Activated CD8-positive, alpha-beta T cell treated with anti-CD3 and anti-CD28 coated beads for 36 hours (primary cell): ENCODE measurements at regions not wholly inside any gene's neighbourhood (a gene's known extent, or its start where the extent isn't known, plus 50 kb on each side); places are given as distances from the start of the nearest gene placed in this dataset.
"Not testable (repeated sequence)": the region's sequence is repeated elsewhere in the genome, so short reads cannot be mapped to it uniquely, and the experiment has no call there.

Source experiments
- ATAC-seq: fragments of 200-7000 bp; cut with Tn5 transposase; one replicate; pipeline ENCODE4 v1.10.0; 2021; ENCODE audit warnings: mild to moderate bottlenecking, moderate library complexity
- CTCF ChIA-PET: fragments of 350-600 bp; sonication (Branson Sonifier 250); formaldehyde crosslinking; loops from one replicate; lab custom pipeline; 2021; ENCODE audit warnings: antibody characterized with exemption; lab: Charles Lee
- POLR2A ChIA-PET: fragments of 350-600 bp; sonication (Branson Sonifier 250); formaldehyde crosslinking; loops from one replicate; lab custom pipeline; 2021; ENCODE audit warnings: antibody characterized with exemption; lab: Charles Lee
- DNase-seq: peaks from one replicate; pipeline ENCODE4 v3.0.0-alpha.2; 2020
- H3K27ac Mint-ChIP-seq: one replicate; pipeline ENCODE4 v1.8.0; 2021; ENCODE audit warnings: mild to moderate bottlenecking, mixed read lengths
- H3K27me3 Mint-ChIP-seq: one replicate; pipeline ENCODE4 v1.8.0; 2021; ENCODE audit warnings: mixed read lengths
- H3K36me3 Mint-ChIP-seq: one replicate; pipeline ENCODE4 v1.8.0; 2021; ENCODE audit warnings: low read depth, mixed read lengths
- H3K4me1 Mint-ChIP-seq: one replicate; pipeline ENCODE4 v1.8.0; 2021; ENCODE audit warnings: low read depth, mixed read lengths
- H3K4me3 Mint-ChIP-seq: one replicate; pipeline ENCODE4 v1.8.0; 2021; ENCODE audit warnings: mild to moderate bottlenecking, moderate library complexity, mixed read lengths
- H3K9me3 Mint-ChIP-seq: one replicate; pipeline ENCODE4 v1.8.0; 2021; ENCODE audit warnings: mixed read lengths
- intact Hi-C: fragments of 100-400 bp; cut with micrococcal nuclease; formaldehyde crosslinking; loops from one replicate; pipeline ENCODE4 v1.10.0; 2022
- TF ChIP-seq, protein P1 (sequence below): fragments of 200-600 bp; IDR thresholded peaks from one replicate; pipeline ENCODE4 v1.8.0; 2022; ENCODE audit warnings: antibody characterized with exemption, mild to moderate bottlenecking

DNA sequence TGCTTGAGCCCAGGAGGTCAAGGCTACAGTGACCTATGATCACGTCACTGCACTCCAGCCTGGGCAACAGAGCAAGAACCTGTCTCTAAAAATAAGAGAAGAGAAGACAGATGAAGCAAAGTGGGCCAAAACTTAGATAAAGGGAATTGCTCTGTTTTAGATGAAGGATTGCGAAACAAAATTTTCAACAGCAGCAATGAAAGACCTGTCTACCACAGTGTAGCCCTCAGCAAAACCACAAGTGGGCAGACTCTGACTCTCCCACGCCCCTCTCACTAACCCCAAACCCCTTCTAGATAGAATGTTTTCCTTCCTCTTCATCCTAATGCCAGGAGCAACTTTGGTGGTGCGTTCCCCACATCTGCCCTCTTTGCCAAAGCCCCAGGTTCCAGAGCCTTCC lies 105.6 kb upstream of the ALDH3B2 start:
- peaks cover 10% of the 10 kb centered on the region for H3K27me3 Mint-ChIP-seq
- H3K4me1 Mint-ChIP-seq = no peaks in the 10 kb centered on the region
- intact Hi-C loops = no loop called here
- no peaks in the 10 kb centered on the region for H3K9me3 Mint-ChIP-seq
- H3K36me3 Mint-ChIP-seq = no peaks in the 10 kb centered on the region
- POLR2A ChIA-PET = no interaction called here
- CTCF ChIA-PET = no interaction called here
- TF ChIP-seq, protein P1, sequence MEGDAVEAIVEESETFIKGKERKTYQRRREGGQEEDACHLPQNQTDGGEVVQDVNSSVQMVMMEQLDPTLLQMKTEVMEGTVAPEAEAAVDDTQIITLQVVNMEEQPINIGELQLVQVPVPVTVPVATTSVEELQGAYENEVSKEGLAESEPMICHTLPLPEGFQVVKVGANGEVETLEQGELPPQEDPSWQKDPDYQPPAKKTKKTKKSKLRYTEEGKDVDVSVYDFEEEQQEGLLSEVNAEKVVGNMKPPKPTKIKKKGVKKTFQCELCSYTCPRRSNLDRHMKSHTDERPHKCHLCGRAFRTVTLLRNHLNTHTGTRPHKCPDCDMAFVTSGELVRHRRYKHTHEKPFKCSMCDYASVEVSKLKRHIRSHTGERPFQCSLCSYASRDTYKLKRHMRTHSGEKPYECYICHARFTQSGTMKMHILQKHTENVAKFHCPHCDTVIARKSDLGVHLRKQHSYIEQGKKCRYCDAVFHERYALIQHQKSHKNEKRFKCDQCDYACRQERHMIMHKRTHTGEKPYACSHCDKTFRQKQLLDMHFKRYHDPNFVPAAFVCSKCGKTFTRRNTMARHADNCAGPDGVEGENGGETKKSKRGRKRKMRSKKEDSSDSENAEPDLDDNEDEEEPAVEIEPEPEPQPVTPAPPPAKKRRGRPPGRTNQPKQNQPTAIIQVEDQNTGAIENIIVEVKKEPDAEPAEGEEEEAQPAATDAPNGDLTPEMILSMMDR = no peak
- H3K4me3 Mint-ChIP-seq = no peak overlapping the region
- no peak for ATAC-seq
- no peak for DNase-seq
- H3K27ac Mint-ChIP-seq = no peak overlapping the region

DNA sequence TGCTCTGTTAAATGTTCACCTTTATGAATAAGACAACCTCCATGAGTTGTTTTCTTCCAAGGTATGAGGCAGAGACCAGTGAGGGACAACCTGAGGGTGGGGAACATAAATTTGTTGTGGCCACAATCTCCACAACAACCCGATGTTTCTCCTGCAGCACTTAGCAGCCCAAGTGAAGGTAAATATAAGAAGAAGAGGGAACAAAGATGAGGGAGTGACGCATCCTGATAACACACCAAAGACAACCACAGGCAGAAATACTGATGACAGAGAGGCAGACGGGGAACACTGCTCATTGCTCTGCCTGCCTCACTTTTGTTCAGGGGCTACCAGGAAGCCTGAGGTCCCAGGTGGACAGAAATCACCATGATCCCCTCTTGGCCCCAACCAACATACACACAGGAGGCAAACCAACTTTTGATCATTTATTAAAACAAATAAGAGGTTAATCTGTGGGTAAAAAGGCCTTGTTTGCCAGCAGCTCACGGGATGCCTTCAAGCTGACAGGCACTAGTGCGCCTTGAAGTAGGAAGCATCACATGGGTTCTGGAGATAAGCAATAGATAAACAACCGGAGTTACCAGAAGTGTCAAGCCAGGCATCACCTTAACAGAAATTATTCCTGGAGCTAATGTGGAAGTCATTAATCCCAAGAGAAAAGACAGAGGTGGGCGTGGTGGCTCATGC lies 104.9 kb upstream of the ALDH3B2 start:
- peaks cover 14% of the 10 kb centered on the region for H3K27me3 Mint-ChIP-seq
- CTCF ChIA-PET, H3K4me1 Mint-ChIP-seq, H3K9me3 Mint-ChIP-seq, POLR2A ChIA-PET, ATAC-seq, H3K4me3 Mint-ChIP-seq, H3K36me3 Mint-ChIP-seq, H3K27ac Mint-ChIP-seq, intact Hi-C loops, DNase-seq: not testable (repeated sequence)

DNA sequence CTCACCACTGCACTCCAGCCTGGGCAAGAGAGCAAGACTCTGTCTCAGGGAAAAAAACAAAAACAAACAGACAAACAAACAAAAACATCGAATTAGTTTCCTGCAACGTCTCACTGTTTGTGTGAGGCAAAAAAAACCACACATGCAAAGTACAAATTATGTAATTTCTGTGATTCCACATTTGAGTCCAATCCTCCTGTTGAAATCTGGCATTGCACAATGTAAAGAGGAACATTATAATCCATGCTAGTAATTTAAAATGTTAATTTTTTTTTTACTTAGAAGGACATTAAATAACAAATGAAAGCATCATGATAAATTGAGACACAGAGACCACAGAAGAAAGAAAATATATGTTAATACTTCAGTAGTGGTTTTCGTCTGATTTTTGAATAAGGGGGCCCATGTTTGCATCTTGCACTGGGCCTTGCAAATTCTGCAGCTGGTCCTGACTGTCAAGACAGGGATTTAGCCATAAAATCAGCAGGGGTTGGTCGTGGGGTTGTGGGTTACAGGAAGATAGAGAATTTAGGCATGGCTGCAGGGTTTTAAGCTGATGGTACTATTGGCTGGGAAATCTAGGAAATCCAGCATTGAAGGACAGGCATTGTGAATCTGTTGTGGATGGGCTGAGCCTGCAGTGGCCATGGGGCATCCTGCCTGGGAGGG lies 102.6 kb upstream of the ALDH3B2 start:
- ATAC-seq (no peak), DNase-seq (no peak)
- no peak overlapping the region for H3K27ac Mint-ChIP-seq
- no peaks in the 10 kb centered on the region for H3K36me3 Mint-ChIP-seq
- H3K27me3 Mint-ChIP-seq = peaks cover 20% of the 10 kb centered on the region
- no peaks in the 10 kb centered on the region for H3K4me1 Mint-ChIP-seq
- ChIA-PET CTCF (no interaction called here), POLR2A (no interaction called here)
- intact Hi-C loops = no loop called here
- H3K9me3 Mint-ChIP-seq = no peaks in the 10 kb centered on the region
- TF ChIP-seq, protein P1 = no peak
- no peak overlapping the region for H3K4me3 Mint-ChIP-seq

DNA sequence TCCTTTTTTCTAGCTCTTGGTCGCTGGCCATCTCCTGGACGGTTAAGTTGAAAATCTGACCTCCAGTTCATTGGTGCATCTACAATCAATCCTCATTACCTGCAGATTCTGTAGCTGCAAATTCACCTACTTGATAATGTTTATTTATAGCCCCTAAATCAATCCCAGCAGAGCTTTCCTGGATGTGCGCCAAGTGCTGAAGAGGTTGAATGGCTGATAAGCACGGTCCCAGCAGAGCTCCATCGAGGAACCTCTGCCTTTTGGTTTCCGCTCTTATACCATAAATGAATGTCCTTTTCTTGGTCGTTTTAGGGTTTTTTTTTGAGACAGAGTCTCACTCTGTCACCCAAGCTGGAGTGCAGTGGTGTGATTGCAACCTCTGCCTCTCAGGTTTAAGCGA lies 99.8 kb upstream of the ALDH3B2 start:
- H3K4me3 Mint-ChIP-seq, CTCF ChIA-PET, DNase-seq, POLR2A ChIA-PET, H3K4me1 Mint-ChIP-seq, H3K9me3 Mint-ChIP-seq, ATAC-seq, intact Hi-C loops, H3K36me3 Mint-ChIP-seq, H3K27ac Mint-ChIP-seq: not testable (repeated sequence)
- peaks cover 19% of the 10 kb centered on the region for H3K27me3 Mint-ChIP-seq

DNA sequence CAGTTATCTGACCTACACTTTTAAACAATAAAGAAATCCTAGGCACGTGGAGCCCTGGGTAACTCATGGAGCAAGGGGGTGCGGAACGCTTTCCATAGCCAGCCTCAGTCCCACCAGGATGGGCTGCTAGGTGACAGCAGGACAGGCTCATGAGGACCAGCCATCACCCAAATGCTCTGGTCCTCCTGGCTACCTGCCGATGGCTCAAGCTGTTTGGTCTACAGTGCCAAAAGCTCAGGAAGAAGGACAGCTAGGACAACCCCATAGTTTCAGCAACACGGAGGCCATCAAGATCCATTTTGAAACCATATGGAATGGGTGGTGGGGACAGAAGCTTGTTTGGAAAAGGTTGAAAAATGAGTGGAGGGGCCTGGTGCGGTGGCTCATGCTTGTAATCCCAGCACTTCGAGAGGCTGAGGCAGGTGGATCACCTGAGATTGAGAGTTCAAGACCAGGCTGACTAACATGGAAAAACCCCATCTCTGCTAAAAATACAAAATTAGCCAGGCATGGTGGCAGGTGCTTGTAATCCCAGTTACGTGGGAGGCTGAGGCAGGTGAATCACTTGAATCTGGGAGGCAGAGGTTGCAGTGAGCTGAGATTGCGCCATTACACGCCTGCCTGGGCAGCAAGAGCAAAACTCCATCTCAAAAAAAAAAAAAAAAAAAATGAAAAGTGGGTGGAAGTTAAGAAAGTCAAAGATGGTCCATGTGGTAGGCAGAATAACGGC lies 93.7 kb upstream of the ALDH3B2 start:
- POLR2A ChIA-PET, DNase-seq, CTCF ChIA-PET, intact Hi-C loops, H3K27me3 Mint-ChIP-seq, H3K36me3 Mint-ChIP-seq, H3K4me3 Mint-ChIP-seq, H3K9me3 Mint-ChIP-seq, ATAC-seq, H3K27ac Mint-ChIP-seq, H3K4me1 Mint-ChIP-seq: not testable (repeated sequence)

DNA sequence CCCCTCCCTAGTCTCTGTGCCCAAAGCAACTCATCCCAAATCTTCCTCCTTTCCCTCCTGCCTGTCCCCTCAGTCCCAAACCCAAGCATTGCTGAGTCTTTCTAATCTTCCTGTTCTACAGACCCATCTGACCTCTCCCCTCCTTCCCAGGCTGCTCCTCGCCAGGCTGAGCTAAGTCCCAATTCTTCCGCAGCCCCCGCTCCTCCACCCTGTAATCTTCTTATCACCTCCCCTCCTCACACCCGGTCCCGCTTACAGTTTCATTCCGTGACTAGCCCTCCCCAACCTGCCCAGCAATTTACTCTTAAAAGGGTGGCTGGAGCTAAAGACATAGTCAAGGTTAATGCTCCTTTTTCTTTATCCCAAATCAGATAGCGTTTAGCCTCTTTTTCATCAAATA lies 86.8 kb upstream of the ALDH3B2 start:
- H3K27ac Mint-ChIP-seq, POLR2A ChIA-PET: not testable (repeated sequence)

DNA sequence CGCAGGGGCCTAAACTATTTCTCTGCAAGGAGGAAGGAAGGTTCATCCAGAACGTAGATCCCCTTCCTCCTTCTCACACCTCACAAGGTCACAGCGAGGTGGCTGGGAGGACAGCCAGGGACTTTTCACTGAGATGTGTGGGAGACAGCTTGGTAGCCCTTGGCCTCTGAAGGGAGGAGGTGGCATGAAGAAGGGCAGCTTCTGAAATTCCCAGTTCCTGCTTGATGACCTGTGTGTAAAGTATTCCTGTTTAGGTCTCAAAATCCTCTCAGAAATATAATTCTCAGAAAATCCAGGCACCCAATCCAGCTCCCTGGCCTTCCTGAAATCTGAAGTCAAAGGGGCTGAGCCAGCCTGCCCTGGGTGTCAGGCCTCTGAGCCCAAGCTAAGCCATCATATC lies 84.9 kb upstream of the ALDH3B2 start:
- CTCF ChIA-PET, H3K9me3 Mint-ChIP-seq, ATAC-seq, H3K27me3 Mint-ChIP-seq, H3K36me3 Mint-ChIP-seq, POLR2A ChIA-PET, H3K4me1 Mint-ChIP-seq, intact Hi-C loops, DNase-seq, H3K27ac Mint-ChIP-seq, H3K4me3 Mint-ChIP-seq: not testable (repeated sequence)

More for the DNA sequence above, 86.8 kb upstream of the ALDH3B2 start:
- DNase-seq, intact Hi-C loops, H3K27me3 Mint-ChIP-seq, H3K9me3 Mint-ChIP-seq, H3K36me3 Mint-ChIP-seq, ATAC-seq, H3K4me3 Mint-ChIP-seq, H3K4me1 Mint-ChIP-seq, CTCF ChIA-PET: not testable (repeated sequence)

DNA sequence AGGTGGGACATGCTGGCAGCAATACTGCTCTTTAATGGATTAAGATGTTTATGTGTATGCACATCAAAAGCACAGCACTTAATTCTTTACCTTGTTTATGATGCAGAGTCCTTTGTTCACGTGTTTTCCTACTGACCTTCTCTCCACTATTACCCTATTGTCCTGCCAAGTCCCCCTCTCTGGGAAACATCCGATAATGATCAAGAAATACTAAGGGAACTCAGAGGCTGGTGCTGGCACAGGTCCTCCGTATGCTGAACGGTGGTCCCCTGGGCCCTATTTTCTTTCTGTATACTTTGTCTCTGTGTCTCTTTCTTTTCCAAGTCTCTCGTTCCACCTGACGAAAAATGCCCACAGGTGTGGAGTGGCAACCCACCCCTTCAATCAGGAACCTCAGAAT lies 84.0 kb upstream of the ALDH3B2 start:
- H3K4me1 Mint-ChIP-seq, ATAC-seq, H3K9me3 Mint-ChIP-seq, POLR2A ChIA-PET, H3K27ac Mint-ChIP-seq, CTCF ChIA-PET, H3K27me3 Mint-ChIP-seq, H3K36me3 Mint-ChIP-seq, H3K4me3 Mint-ChIP-seq, intact Hi-C loops, DNase-seq: not testable (repeated sequence)

DNA sequence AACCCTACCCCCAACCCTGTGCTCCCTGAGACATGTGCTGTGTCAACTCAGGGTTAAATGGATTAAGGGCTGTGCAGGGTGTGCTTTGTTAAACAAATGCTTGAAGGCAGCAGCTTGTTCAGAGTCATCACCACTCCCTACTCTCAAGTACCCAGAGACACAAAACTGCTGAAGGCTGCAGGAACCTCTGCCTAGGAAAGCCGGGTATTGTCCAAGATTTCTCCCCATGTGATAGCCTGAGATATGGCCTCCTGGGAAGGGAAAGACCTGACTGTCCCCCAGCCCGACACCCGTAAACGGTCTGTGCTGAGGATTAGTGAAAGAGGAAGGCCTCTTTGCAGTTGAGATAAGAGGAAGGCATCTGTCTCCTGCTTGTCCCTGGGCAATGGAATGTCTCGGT lies 83.6 kb upstream of the ALDH3B2 start:
- not testable (repeated sequence) for H3K9me3 Mint-ChIP-seq

DNA sequence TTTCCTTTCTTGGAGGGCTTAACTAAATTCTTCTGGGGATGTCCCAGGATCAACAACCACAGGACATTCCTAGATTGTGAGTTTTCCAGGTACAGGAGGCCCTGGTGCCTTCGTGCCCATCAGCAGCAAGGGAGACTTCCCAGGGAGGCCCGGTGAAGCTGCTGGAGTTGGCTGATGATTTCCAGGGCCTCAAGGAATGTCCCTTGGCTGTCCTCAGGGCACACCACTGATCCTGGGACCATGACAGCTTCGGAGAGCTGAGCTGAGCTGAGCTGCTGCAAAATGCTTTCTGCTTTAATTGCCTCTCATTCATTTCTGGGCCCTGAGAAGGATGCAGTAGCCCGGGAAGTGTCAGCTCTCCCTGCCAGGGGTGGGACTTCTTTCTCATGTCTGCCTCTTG lies 79.4 kb upstream of the ALDH3B2 start:
- CTCF ChIA-PET, POLR2A ChIA-PET, H3K27me3 Mint-ChIP-seq, ATAC-seq, H3K36me3 Mint-ChIP-seq, H3K4me3 Mint-ChIP-seq, DNase-seq, H3K4me1 Mint-ChIP-seq, intact Hi-C loops, H3K9me3 Mint-ChIP-seq, H3K27ac Mint-ChIP-seq: not testable (repeated sequence)

More for the DNA sequence above, 83.6 kb upstream of the ALDH3B2 start:
- ATAC-seq, H3K4me3 Mint-ChIP-seq, H3K4me1 Mint-ChIP-seq, POLR2A ChIA-PET, DNase-seq, intact Hi-C loops, CTCF ChIA-PET, H3K27ac Mint-ChIP-seq, H3K36me3 Mint-ChIP-seq, H3K27me3 Mint-ChIP-seq: not testable (repeated sequence)
